ENCODE measurements at regions not wholly inside any gene's neighbourhood (a gene's known extent, or its start where the extent isn't known, plus 50 kb on each side); places are given as distances from the start of the nearest gene placed in this dataset.
"Not testable (repeated sequence)": the region's sequence is repeated elsewhere in the genome, so short reads cannot be mapped to it uniquely, and the experiment has no call there.

GRCh38 chr2:212864186-212864585 is 287.2 kb downstream of the IKZF2 start:
- no peak for DNase-seq (ENCODE audit: low read depth)

DNA sequence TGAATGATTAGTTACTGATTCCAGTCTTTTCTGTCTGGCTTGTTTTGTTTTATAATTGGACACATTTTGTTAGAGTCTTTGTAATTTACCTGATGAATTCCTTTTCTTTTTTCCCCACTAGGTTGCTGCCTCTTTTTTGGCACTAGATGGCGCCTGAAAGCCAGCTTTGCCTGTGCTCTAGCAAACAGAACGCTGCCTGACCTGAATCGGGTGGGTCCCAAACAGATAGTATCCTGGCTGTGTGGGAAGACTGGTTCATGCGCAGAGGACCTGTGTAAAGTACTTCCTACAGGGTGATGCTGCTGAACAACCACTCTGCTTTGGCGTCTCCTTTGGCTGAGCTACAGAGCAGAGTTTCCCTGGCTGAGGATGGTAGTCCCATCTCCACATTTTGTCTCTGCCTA is 288.2 kb downstream of the IKZF2 start:
- DNase-seq (ENCODE audit: low read depth), result no peak

DNA sequence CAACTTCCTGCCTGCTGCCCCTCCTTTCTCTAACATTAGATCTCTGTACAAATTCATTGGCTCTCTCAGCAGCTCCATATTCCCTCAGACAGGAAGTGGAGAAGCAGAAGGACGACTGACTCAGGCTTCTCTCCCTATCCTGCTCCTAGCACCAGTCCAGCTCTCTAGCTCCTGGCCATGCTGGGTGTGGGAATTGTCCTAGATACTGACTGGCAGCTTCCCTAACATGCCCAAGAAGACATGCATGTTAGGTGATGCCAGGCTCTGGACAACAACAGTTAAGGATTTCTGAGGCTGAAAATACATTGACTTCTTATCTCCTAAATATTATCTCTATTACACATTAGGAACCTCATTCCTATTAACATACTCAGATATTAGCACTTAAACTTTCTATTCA is 292.9 kb downstream of the IKZF2 start:
- no peak for DNase-seq (ENCODE audit: low read depth)

GRCh38 chr2:212854771-212855170 is 296.6 kb downstream of the IKZF2 start:
- no peak for DNase-seq (ENCODE audit: low read depth)

DNA sequence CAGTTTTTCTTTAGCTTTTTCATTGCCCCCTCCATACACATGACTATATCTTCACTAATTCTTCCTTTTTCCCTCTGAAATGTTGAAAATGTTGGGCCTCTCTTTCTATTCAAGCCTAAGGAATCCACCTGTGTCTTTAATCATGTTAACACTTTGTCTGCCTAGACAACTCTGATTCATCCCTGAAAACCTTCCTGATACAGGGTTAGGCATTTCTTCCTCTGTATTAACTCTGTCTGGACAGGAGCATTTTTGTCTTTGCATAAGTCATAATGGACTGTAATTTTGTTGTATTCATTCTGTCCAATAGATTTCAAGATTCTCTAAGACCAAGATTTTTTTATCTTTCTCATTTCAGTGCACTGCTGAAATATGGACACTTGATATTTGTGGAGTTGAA is 297.3 kb downstream of the IKZF2 start:
- no peak for DNase-seq (ENCODE audit: low read depth)

DNA sequence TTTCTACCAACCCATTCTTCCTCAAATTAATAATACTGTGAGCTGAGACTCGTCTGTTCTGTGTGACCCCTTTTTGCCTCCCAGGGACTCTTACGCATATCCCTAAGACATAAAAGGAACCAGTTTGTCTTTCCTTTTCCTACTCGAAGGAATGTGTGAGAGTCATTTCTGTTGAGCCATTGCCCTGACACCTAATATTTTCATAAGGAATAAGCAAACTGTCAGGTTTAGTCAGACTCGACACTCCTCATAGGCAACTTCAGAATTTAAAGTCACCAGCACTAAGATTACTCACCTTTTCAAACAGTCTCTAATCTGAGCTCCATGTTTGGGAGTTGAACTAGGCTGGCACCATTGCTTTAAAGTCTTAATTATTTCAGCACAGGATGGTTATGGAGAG is 305.5 kb downstream of the IKZF2 start:
- no peak for DNase-seq (ENCODE audit: low read depth)

GRCh38 chr2:212843409-212844199 is 305.0 kb upstream of the ERBB4 start:
- no peak for DNase-seq (ENCODE audit: low read depth)

- no peak for DNase-seq (ENCODE audit: low read depth)
Measured at GRCh38 chr2:212842544-212843185, 304.1 kb upstream of the ERBB4 start.

- no peak for DNase-seq (ENCODE audit: low read depth)
Measured at GRCh38 chr2:212841460-212841859, 302.9 kb upstream of the ERBB4 start.

DNA sequence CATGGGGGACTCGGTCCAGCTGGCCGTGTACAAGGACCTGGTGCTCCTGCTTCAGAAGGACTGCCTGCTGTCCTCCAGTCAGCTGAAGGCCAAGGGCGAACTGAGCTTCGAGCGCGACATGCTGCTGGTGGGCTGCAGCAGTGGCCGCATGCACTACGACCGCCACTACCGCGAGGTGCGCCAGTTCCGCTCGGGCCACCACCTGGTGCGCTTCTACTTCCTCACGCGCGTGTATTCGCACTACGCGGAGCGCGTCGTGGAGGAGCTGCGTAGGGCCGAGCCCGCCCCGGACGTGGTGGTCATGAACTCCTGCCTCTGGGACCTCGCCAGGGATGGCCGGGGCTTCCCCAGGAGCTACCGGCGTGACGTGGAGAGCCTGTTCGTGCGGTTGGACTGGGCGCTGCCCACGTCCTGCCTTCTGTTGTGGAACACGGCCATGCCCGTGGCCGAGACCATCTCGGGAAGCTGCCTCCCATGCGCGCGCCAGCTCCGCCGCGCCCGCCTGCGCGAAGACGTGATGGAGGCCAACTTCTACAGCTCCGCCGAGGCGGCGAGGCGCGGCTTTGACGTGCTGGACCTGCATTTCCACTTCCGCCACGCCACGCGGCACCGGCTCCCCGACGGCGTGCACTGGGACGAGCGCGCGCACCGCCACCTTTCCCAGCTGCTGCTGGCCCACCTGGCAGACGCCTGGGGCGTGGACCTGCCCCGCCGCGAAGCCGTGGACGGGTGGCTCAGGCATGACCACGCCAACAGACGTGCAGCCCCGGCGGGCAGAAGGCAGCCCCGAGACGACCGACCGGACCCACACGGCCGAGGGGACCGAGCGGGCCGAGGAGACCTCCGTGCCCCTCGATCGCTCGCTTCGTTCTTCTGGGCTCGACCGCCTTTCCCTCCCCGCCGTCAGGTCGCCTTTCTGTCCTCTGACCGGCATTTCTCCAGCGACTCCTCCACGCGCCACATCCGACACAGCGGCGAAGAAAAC is 293.9 kb upstream of the ERBB4 start:
- no peak for DNase-seq (ENCODE audit: low read depth)

DNA sequence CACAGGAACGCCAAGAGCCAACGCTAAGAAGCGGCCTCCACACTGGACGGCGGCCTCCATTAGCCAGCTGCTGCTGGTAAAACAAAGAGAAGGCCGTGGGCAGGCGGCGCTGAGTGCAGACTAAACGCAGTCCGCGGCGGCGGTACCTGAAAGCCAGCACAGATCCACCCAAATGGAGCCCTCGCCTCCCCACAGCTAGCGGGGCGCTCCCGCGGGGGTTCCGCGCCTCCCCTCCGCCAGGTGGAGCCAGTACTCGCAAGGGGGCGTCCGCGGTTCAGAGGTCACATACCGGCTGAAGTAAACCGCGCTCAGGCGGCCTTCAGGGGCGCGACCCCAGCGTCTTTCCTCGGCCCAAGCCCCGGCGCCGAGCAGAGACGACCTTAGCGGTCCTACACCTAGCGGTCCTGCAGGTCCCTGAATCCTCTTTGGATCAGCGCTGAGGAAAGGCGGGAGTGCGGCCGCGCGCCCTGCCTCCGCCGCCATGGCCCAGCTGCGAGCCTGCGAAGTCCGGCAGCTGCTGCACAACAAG is 293.1 kb upstream of the ERBB4 start:
- DNase-seq (ENCODE audit: low read depth), result no peak

DNA sequence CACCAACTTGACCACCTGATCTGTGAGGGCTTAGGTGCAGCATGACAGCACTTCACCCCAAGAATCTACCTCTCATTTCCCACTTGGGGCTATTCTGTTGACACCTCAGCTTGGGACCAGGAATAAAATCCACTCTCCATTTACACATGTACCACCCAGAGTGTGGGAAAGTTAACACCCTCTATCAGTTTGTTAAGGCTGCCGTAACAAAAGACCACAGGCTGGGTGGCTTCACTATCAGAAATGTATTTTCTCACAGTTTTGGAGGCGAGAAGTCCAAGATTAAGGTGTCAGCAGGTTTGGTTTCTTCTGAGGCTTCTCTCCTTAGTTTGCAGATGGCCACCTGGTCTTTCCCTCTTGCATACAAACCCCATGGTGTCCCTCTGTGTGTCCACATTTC is 277.7 kb upstream of the ERBB4 start:
- DNase-seq (ENCODE audit: low read depth), result no peak

DNA sequence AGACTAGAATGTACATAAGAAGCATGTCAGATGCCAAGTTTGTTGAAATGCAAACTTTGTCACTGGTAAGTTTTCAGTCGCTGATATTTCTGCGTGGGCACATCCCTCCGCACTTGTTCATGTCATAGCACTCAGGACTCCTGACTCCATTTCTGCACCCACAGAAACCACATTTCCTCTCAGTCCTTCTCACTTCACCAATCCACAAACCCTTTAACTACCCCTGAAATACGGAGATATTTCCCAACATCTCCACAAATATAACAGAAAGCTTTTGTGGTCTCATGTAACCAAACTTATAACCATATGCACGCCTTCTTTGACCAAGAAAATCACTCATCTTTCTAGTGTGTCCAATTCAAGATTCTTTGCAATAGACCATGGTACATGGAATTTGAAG is 276.9 kb upstream of the ERBB4 start:
- DNase-seq (ENCODE audit: low read depth), result no peak

GRCh38 chr2:212814941-212815340 is 276.3 kb upstream of the ERBB4 start:
- no peak for DNase-seq (ENCODE audit: low read depth)

GRCh38 chr2:212811921-212812320 is 273.3 kb upstream of the ERBB4 start:
- DNase-seq (ENCODE audit: low read depth), result no peak

DNA sequence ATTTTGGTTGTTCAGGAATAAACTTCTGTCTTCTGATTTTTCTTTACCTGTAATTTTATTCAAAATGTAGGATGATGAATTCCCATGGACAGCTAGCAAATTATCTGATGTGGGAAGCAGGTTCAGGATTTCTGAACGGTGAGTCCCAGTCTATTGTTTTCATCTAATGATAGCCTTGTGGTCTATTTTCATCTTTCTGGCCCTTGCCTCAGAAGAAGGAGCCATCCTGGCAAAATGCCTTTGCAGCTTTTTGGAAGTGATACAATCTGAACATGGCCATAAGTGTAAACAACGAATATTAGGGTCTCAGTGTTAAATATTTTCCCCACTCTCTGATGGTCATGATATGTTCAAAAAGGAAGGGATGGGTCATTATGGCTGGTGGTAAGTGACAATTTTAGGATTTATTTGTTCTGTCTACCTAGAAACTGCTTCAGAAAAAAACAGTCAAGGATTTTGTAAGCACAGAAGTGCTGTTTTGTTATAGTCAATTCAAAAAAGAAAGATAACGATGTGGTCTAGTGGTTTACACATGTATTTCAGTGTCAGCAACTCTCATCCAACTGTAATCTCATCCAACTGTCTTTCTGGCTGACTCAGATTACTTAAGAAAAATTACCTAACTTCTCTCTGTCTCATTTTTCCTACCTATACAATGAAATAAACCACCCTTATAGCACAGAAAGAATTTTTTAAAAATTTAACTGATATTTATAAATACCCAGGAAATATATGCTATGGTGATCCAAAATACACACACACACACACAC is 272.6 kb upstream of the ERBB4 start:
- no peak for DNase-seq (ENCODE audit: low read depth)

GRCh38 chr2:212797484-212798205 is 259.0 kb upstream of the ERBB4 start:
- no peak for DNase-seq (ENCODE audit: low read depth)

- no peak for DNase-seq (ENCODE audit: low read depth)
Measured at GRCh38 chr2:212794471-212794870, 255.9 kb upstream of the ERBB4 start.

GRCh38 chr2:212791569-212791968 is 253.0 kb upstream of the ERBB4 start:
- DNase-seq (ENCODE audit: low read depth), result no peak

- DNase-seq (ENCODE audit: low read depth), result not testable (repeated sequence)
Measured at GRCh38 chr2:212786088-212786487, 247.5 kb upstream of the ERBB4 start.

DNA sequence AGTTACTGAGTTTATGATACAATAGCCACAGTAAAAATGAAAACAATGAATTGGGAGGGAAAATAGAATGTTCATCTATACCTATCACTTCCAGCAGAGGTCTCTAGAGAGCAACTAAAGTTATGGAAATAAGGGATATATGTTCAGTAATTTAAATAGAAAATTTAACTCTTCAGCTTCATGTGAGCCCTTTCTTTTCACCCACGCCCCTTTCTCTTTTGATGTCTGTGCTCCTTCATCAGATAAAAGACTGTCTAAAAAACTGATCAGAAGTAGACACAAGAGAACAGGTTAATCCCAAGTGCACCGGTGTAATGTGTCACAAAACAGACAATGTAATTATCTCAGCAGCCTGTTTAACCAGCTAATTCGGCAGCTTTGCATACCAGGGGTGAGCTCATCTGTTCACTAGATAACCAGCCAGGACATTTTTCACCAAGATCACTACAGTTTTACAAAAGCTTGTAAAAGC is 238.5 kb upstream of the ERBB4 start:
- DNase-seq (ENCODE audit: low read depth), result no peak

Data from stimulated activated CD8-positive, alpha-beta memory T cell treated with anti-CD3 and anti-CD28 coated beads, Interleukin-15, amount 100 ng/mL, for 24 hours (primary cell).